Peyer's patch (tissue), 4 donors: ENCODE measurements at regions not wholly inside any gene's neighbourhood (a gene's known extent, or its start where the extent isn't known, plus 50 kb on each side); places are given as distances from the start of the nearest gene placed in this dataset.

Experiments
- DNase-seq, 3 donors: peaks; one replicate each; pipeline ENCODE4 v3.0.0-alpha.2; 2017 to 2019
- H3K27ac ChIP-seq, 4 donors: fragments of 200-600 bp; sonication (generic); one replicate each; pipeline ENCODE4 v1.5.1; 2016 to 2019
- H3K27me3 ChIP-seq, 2 donors: fragments of 200-600 bp; sonication (generic); one replicate each; pipeline ENCODE4 v1.5.1; 2019
- H3K36me3 ChIP-seq, 3 donors: fragments of 200-600 bp; sonication (generic); one replicate each; pipeline ENCODE4 v1.5.1; 2016 to 2019
- H3K4me1 ChIP-seq, 4 donors: fragments of 200-600 bp; sonication (generic); one replicate each; pipeline ENCODE4 v1.5.1; 2016 to 2019
- H3K4me3 ChIP-seq, 4 donors: fragments of 200-600 bp; sonication (generic); 1 replicate in 3 of 4; 2 replicates in 1 of 4; pipeline ENCODE4 v1.5.1; 2016 to 2019; ENCODE audit warnings: mild to moderate bottlenecking in 1 of 4
- H3K9me3 ChIP-seq, 4 donors: fragments of 200-600 bp; sonication (generic); one replicate each; pipeline ENCODE4 v1.5.1; 2016 to 2019; ENCODE audit warnings: mild to moderate bottlenecking in 1 of 4
- POLR2A ChIP-seq, 2 donors: fragments of 450-650 bp; IDR thresholded peaks; one replicate each; pipeline ENCODE4 v1.5.1; 2017; ENCODE audit warnings: antibody characterized with exemption in 2 of 2, mild to moderate bottlenecking in 2 of 2, moderate library complexity in 2 of 2
- TF ChIP-seq, protein P1 (sequence below), 6 experiments: fragments of 450-650 bp in 4 of 6; fragments of 200-600 bp in 2 of 6; sonication (generic) in 1 of 6; IDR thresholded peaks; one replicate each; pipeline ENCODE4 v1.5.1; 2017 to 2019; ENCODE audit warnings: antibody characterized with exemption in 6 of 6, mild to moderate bottlenecking in 3 of 6, moderate library complexity in 1 of 6

DNA sequence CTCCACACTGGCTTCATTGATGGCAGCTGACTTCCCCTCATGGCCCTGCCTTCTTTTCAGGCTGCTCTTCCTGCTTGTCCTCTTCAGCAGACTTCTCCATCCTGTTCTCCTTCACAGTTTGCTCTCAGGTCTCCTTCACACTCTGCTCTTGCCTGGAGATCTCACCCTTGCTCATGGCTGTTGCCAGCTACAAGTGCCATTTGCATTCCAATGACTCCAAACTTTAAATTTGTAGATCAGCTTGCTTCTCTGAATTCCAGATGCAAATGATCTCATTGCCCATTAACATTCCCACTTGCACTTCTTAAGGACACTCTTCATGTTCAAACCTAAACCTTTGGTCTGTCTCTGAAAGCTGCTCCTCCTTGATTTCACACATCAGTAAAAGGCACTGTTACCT, 343.0 kb downstream of the QKI start:
- Histone ChIP-seq H3K9me3 (no peaks in the 10 kb centered on the region), H3K4me3 (no peak overlapping the region), H3K27me3 (no peaks in the 10 kb centered on the region), H3K4me1 (no peaks in the 10 kb centered on the region), H3K36me3 (no peaks in the 10 kb centered on the region), H3K27ac (no peak overlapping the region)
- TF ChIP-seq, protein P1, sequence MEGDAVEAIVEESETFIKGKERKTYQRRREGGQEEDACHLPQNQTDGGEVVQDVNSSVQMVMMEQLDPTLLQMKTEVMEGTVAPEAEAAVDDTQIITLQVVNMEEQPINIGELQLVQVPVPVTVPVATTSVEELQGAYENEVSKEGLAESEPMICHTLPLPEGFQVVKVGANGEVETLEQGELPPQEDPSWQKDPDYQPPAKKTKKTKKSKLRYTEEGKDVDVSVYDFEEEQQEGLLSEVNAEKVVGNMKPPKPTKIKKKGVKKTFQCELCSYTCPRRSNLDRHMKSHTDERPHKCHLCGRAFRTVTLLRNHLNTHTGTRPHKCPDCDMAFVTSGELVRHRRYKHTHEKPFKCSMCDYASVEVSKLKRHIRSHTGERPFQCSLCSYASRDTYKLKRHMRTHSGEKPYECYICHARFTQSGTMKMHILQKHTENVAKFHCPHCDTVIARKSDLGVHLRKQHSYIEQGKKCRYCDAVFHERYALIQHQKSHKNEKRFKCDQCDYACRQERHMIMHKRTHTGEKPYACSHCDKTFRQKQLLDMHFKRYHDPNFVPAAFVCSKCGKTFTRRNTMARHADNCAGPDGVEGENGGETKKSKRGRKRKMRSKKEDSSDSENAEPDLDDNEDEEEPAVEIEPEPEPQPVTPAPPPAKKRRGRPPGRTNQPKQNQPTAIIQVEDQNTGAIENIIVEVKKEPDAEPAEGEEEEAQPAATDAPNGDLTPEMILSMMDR (IDR thresholded peaks at IDR 0.05), result no peak
- no peak for TF ChIP-seq POLR2A (IDR thresholded peaks at IDR 0.05)
- no peak for DNase-seq

GRCh38 chr6:163756079-163756478, 341.6 kb downstream of the QKI start:
- no peaks in the 10 kb centered on the region for H3K4me1 ChIP-seq
- no peaks in the 10 kb centered on the region for H3K27me3 ChIP-seq
- H3K4me3 ChIP-seq, result no peak overlapping the region
- H3K36me3 ChIP-seq, result no peaks in the 10 kb centered on the region
- no peak for TF ChIP-seq POLR2A (IDR thresholded peaks at IDR 0.05)
- TF ChIP-seq, protein P1 (IDR thresholded peaks at IDR 0.05), result no peak
- H3K27ac ChIP-seq, result no peak overlapping the region
- DNase-seq, result peak in 2 of 3 donors; percentile 52 to 72
- H3K9me3 ChIP-seq, result no peaks in the 10 kb centered on the region

- Histone ChIP-seq H3K36me3 (no peaks in the 10 kb centered on the region), H3K4me1 (no peaks in the 10 kb centered on the region), H3K27ac (no peak overlapping the region), H3K9me3 (no peaks in the 10 kb centered on the region), H3K27me3 (no peaks in the 10 kb centered on the region), H3K4me3 (no peak overlapping the region)
- TF ChIP-seq, protein P1 (IDR thresholded peaks at IDR 0.05), result no peak
- TF ChIP-seq POLR2A (IDR thresholded peaks at IDR 0.05), result no peak
- DNase-seq, result no peak
These were observed 340.3 kb downstream of the QKI start for GRCh38 chr6:163754866-163755265.

DNA sequence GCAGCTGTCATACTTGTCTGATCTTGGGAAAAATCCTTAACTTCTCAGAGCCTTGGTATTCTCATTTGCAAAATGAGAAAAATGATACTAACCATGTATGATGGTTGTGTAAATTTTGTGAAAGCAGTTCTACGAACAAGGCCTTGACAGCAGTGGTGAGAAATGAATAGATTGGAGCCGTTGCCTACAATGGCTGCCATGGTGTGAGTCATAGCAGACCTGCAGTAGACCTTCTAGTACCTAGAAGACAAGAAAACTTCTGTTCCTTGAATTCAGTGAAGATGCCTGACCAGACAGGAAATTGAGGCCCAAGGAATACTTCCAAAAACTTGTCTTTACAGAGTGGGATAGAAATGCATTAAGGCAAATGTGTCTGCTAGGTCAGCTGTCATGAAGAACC, 338.9 kb downstream of the QKI start:
- H3K4me1 ChIP-seq, result no peaks in the 10 kb centered on the region
- no peaks in the 10 kb centered on the region for H3K36me3 ChIP-seq
- no peaks in the 10 kb centered on the region for H3K27me3 ChIP-seq
- no peaks in the 10 kb centered on the region for H3K9me3 ChIP-seq
- no peak overlapping the region for H3K4me3 ChIP-seq
- no peak for TF ChIP-seq POLR2A (IDR thresholded peaks at IDR 0.05)
- TF ChIP-seq, protein P1 (IDR thresholded peaks at IDR 0.05), result no peak
- no peak for DNase-seq
- H3K27ac ChIP-seq, result no peak overlapping the region

- Histone ChIP-seq H3K27me3 (no peaks in the 10 kb centered on the region), H3K27ac (no peak overlapping the region), H3K4me1 (no peaks in the 10 kb centered on the region), H3K36me3 (no peaks in the 10 kb centered on the region), H3K9me3 (no peaks in the 10 kb centered on the region), H3K4me3 (no peak overlapping the region)
- TF ChIP-seq, protein P1 (IDR thresholded peaks at IDR 0.05), result no peak
- no peak for TF ChIP-seq POLR2A (IDR thresholded peaks at IDR 0.05)
- DNase-seq, result no peak
These were observed 337.9 kb downstream of the QKI start for GRCh38 chr6:163752446-163752845.

- H3K27ac ChIP-seq, result no peak overlapping the region
- no peaks in the 10 kb centered on the region for H3K27me3 ChIP-seq
- no peak overlapping the region for H3K4me3 ChIP-seq
- TF ChIP-seq, protein P1 (IDR thresholded peaks at IDR 0.05), result no peak
- no peak for TF ChIP-seq POLR2A (IDR thresholded peaks at IDR 0.05)
- H3K4me1 ChIP-seq, result no peaks in the 10 kb centered on the region
- no peaks in the 10 kb centered on the region for H3K9me3 ChIP-seq
- no peak for DNase-seq
- no peaks in the 10 kb centered on the region for H3K36me3 ChIP-seq
These were observed 336.6 kb downstream of the QKI start for GRCh38 chr6:163751032-163751525.
